Breast epithelium (tissue), 4 donors: ENCODE measurements at regions not wholly inside any gene's neighbourhood (a gene's known extent, or its start where the extent isn't known, plus 50 kb on each side); places are given as distances from the start of the nearest gene placed in this dataset.
A peak's percentile ranks its signal among the peaks of the same experiment; 100 is the strongest.

Experiments used
- DNase-seq, 2 donors: peaks; one replicate each; pipeline ENCODE4 v3.0.0-alpha.2; 2019; ENCODE audit warnings: low spot score in 2 of 2
- H3K27ac ChIP-seq, 2 donors: fragments of 200-600 bp; sonication (generic) in 1 of 2; one replicate each; pipeline ENCODE4 v1.5.1; 2016 to 2019; ENCODE audit warnings: mild to moderate bottlenecking in 1 of 2
- H3K27me3 ChIP-seq, 2 donors: fragments of 200-600 bp; sonication (generic) in 1 of 2; one replicate each; pipeline versions ENCODE4 v1.5.1 to v1.6.0; 2017 to 2019; ENCODE audit warnings: control low read depth in 1 of 2, mild to moderate bottlenecking in 1 of 2
- H3K36me3 ChIP-seq: fragments of 200-600 bp; one replicate; pipeline ENCODE4 v1.5.1; 2019
- H3K4me1 ChIP-seq, 2 donors: fragments of 200-600 bp; sonication (generic); one replicate each; pipeline ENCODE4 v1.5.1; 2016 to 2019; ENCODE audit warnings: control low read depth in 1 of 2
- H3K4me3 ChIP-seq, 3 donors: fragments of 200-600 bp; sonication (generic); 1 replicate in 2 of 3; 2 replicates in 1 of 3; pipeline ENCODE4 v1.5.1; 2016 to 2019; ENCODE audit warnings: mild to moderate bottlenecking in 3 of 3, moderate library complexity in 2 of 3
- H3K9me3 ChIP-seq, 2 donors: fragments of 200-600 bp; sonication (generic) in 1 of 2; one replicate each; pipeline ENCODE4 v1.5.1; 2016 to 2019; ENCODE audit warnings: control low read depth in 1 of 2
- POLR2A ChIP-seq: fragments of 450-650 bp; IDR thresholded peaks from one replicate; pipeline ENCODE4 v1.6.1; 2016; ENCODE audit warnings: antibody characterized with exemption, mild to moderate bottlenecking, moderate library complexity
- POLR2AphosphoS5 ChIP-seq, 3 donors: sonication (generic); formaldehyde crosslinking; IDR thresholded peaks; one replicate each; pipeline ENCODE4 v1.6.1; 2017; ENCODE audit warnings: antibody characterized with exemption in 3 of 3
- intact Hi-C: fragments of 100-400 bp; cut with DNase I; formaldehyde crosslinking; loops from one replicate; pipeline ENCODE4 v1.15.1; 2023; ENCODE audit warnings: low total_unique reads
- TF ChIP-seq, protein P1 (sequence below), 3 donors: fragments of 450-650 bp; IDR thresholded peaks; one replicate each; pipeline ENCODE4 v1.5.1; 2016 to 2017; ENCODE audit warnings: antibody characterized with exemption in 3 of 3, mild to moderate bottlenecking in 3 of 3, moderate library complexity in 3 of 3

DNA sequence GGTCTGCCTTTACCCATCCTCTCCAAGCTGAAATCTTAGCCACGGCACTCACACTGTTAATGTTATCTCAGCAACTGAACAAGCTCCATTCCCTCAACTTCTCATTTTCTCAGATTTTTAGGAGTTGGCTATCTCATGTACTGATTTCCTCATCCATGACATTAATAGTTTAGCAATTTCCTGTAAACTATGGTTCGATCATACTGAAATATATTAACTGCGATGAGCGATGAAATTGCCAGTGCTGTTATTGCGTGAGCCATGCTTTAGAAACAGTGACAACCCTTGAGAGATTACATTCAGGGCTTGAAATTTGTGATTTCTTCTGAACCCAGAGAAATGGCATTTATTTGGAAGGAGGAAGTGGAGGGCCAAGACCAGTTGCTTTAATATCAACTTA lies 223.7 kb downstream of the GPAT3 start:
- Histone ChIP-seq H3K27ac (no peak overlapping the region), H3K4me3 (no peak overlapping the region), H3K4me1 (no peaks in the 10 kb centered on the region), H3K36me3 (no peaks in the 10 kb centered on the region), H3K27me3 (no peaks in the 10 kb centered on the region), H3K9me3 (no peaks in the 10 kb centered on the region)
- intact Hi-C loops = no loop called here
- DNase-seq = no peak
- TF ChIP-seq POLR2A = no peak
- TF ChIP-seq, protein P1, sequence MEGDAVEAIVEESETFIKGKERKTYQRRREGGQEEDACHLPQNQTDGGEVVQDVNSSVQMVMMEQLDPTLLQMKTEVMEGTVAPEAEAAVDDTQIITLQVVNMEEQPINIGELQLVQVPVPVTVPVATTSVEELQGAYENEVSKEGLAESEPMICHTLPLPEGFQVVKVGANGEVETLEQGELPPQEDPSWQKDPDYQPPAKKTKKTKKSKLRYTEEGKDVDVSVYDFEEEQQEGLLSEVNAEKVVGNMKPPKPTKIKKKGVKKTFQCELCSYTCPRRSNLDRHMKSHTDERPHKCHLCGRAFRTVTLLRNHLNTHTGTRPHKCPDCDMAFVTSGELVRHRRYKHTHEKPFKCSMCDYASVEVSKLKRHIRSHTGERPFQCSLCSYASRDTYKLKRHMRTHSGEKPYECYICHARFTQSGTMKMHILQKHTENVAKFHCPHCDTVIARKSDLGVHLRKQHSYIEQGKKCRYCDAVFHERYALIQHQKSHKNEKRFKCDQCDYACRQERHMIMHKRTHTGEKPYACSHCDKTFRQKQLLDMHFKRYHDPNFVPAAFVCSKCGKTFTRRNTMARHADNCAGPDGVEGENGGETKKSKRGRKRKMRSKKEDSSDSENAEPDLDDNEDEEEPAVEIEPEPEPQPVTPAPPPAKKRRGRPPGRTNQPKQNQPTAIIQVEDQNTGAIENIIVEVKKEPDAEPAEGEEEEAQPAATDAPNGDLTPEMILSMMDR (IDR thresholded peaks at IDR 0.05) = no peak
- TF ChIP-seq POLR2AphosphoS5 (IDR thresholded peaks at IDR 0.05) = no peak

DNA sequence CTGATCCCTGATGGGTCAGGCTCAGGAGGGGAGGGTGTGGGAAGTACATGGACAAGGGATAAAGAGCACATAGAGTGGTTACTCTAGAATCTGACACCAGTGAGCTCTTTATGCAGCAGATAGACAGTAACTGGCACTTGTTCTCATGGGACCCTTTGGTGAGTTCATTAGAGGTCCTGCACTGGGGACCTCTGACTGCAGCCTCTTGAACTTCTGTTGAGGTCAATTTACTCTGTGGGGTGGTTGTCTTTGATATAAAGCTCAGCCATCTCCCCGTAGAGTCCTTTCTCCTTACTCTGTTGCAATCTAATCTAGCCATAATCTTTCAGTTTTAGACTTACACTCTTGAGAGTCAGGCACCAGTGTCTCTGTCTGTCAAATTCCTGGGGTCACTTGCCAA lies 222.4 kb downstream of the GPAT3 start:
- H3K4me3 ChIP-seq = no peak overlapping the region
- TF ChIP-seq, protein P1 (IDR thresholded peaks at IDR 0.05) = no peak
- TF ChIP-seq POLR2A = no peak
- TF ChIP-seq POLR2AphosphoS5 (IDR thresholded peaks at IDR 0.05) = no peak
- no peaks in the 10 kb centered on the region for H3K9me3 ChIP-seq
- DNase-seq = no peak
- H3K27ac ChIP-seq = no peak overlapping the region
- H3K36me3 ChIP-seq = no peaks in the 10 kb centered on the region
- H3K27me3 ChIP-seq = no peaks in the 10 kb centered on the region
- intact Hi-C loops = no loop called here
- no peaks in the 10 kb centered on the region for H3K4me1 ChIP-seq

DNA sequence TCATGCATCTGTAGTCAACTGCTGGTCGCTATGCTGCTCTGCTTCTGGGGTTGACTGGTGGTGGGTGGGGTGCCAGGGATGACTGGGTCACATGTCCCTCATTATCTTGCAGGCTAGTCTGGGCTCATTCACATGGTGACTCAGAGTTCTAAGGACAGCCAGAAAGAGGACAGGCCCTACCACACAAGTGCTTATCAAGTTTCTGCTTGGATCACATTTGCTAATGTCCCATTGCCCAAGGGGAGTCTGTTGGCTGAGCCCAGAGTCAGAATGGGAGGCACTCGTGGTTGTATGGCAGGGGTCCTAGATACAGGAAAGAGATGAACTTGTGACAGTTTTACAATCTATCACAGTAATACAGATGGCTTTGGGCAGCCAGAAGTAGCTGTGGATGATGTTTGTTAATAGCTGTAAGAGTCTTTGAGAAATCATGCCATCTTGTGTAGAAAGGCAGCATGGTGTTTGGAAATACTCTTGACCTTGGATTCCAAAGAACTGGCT lies 221.3 kb downstream of the GPAT3 start:
- no peak for DNase-seq
- Histone ChIP-seq H3K4me3 (no peak overlapping the region), H3K9me3 (no peaks in the 10 kb centered on the region), H3K4me1 (no peaks in the 10 kb centered on the region), H3K27ac (no peak overlapping the region), H3K36me3 (no peaks in the 10 kb centered on the region), H3K27me3 (no peaks in the 10 kb centered on the region)
- intact Hi-C loops = no loop called here
- TF ChIP-seq POLR2A (no peak), POLR2AphosphoS5 (IDR thresholded peaks at IDR 0.05) (no peak)
- TF ChIP-seq, protein P1 (IDR thresholded peaks at IDR 0.05) = no peak

GRCh38 chr4:83753260-83753659 lies 217.4 kb downstream of the GPAT3 start:
- Histone ChIP-seq H3K27ac (no peak overlapping the region), H3K4me1 (no peaks in the 10 kb centered on the region), H3K9me3 (no peaks in the 10 kb centered on the region), H3K27me3 (no peaks in the 10 kb centered on the region), H3K4me3 (no peak overlapping the region), H3K36me3 (no peaks in the 10 kb centered on the region)
- TF ChIP-seq, protein P1 (IDR thresholded peaks at IDR 0.05) = no peak
- TF ChIP-seq POLR2A (no peak), POLR2AphosphoS5 (IDR thresholded peaks at IDR 0.05) (no peak)
- no peak for DNase-seq
- intact Hi-C loops = no loop called here

- Histone ChIP-seq H3K27me3 (no peaks in the 10 kb centered on the region), H3K4me1 (no peaks in the 10 kb centered on the region), H3K36me3 (no peaks in the 10 kb centered on the region), H3K9me3 (no peaks in the 10 kb centered on the region), H3K4me3 (no peak overlapping the region), H3K27ac (peak overlapping the region; percentile 48 to 74)
- TF ChIP-seq, protein P1 (IDR thresholded peaks at IDR 0.05) = no peak
- TF ChIP-seq POLR2A (no peak), POLR2AphosphoS5 (IDR thresholded peaks at IDR 0.05) (no peak)
- no peak for DNase-seq
- intact Hi-C loops = no loop called here
Measured at GRCh38 chr4:83751336-83751949, 215.5 kb downstream of the GPAT3 start.
